IMR-90 (cell line): ENCODE measurements at regions not wholly inside any gene's neighbourhood (a gene's known extent, or its start where the extent isn't known, plus 50 kb on each side); places are given as distances from the start of the nearest gene placed in this dataset.

Experiments
- ATAC-seq: fragments of 200-7000 bp; cut with Tn5 transposase; 2 replicates; pipeline ENCODE4 v1.9.1; 2020; ENCODE audit warnings: low read depth, mild to moderate bottlenecking, moderate library complexity
- BruUV-seq: library from RNA; stranded (reverse); fragments of 400-500 nt; replicated peaks from 2 replicates; lab custom pipeline; 2021; lab: Mats Ljungman, UMichigan
- CTCF ChIA-PET: fragments of 300-600 bp; formaldehyde crosslinking; extraction: SDS; loops from one replicate; lab custom pipeline; 2021; ENCODE audit warnings: antibody characterized with exemption; lab: Yijun Ruan, JAX
- POLR2A ChIA-PET: fragments of 300-600 bp; sonication (Branson Sonifier 250); formaldehyde crosslinking; loops from one replicate; lab custom pipeline; 2022; ENCODE audit warnings: antibody characterized with exemption; ENCODE audit not compliant: unreplicated experiment; lab: Charles Lee
- DNase-seq: peaks from one replicate; pipeline ENCODE4 v3.0.0; 2013
- H2AFZ ChIP-seq: replicated peaks from 2 replicates; pipeline ENCODE3; 2013; ENCODE audit warnings: low read length, mild to moderate bottlenecking; ENCODE audit not compliant: poor library complexity
- H2AK5ac ChIP-seq: 2 replicates; pipeline ENCODE4 v1.6.1; 2013; ENCODE audit warnings: low read depth, low read length, inconsistent platforms
- H2AK9ac ChIP-seq: replicated peaks from 2 replicates; pipeline ENCODE3; 2013; ENCODE audit warnings: mild to moderate bottlenecking, low read depth, low read length, moderate library complexity; ENCODE audit not compliant: poor library complexity
- H2BK120ac ChIP-seq: 2 replicates; pipeline ENCODE4 v1.6.1; 2013; ENCODE audit warnings: low read depth, low read length, inconsistent platforms
- H2BK15ac ChIP-seq: 3 replicates; pipeline ENCODE4 v1.6.1; 2013; ENCODE audit warnings: low read depth, low read length, inconsistent platforms
- H2BK20ac ChIP-seq: 2 replicates; pipeline ENCODE4 v1.6.1; 2013; ENCODE audit warnings: low read depth, mild to moderate bottlenecking, inconsistent platforms, low read length, moderate library complexity
- H2BK5ac ChIP-seq: 2 replicates; pipeline ENCODE4 v1.6.1; 2013; ENCODE audit warnings: mild to moderate bottlenecking, low read depth, low read length, inconsistent platforms; ENCODE audit not compliant: poor library complexity, severe bottlenecking
- H3K14ac ChIP-seq: replicated peaks from 2 replicates; pipeline ENCODE4 v1.6.1; 2013; ENCODE audit warnings: low read depth, low read length, inconsistent platforms
- H3K18ac ChIP-seq: 2 replicates; pipeline ENCODE4 v1.6.1; 2013; ENCODE audit warnings: low read depth, low read length, control low read depth
- H3K23ac ChIP-seq: 2 replicates; pipeline ENCODE4 v1.6.1; 2013; ENCODE audit warnings: low read depth, low read length, inconsistent platforms
- H3K27ac ChIP-seq: 2 replicates; pipeline ENCODE4 v1.5.1; 2013; ENCODE audit warnings: mild to moderate bottlenecking, control low read depth, low read length; ENCODE audit not compliant: insufficient read depth
- H3K27me3 ChIP-seq: 2 replicates; pipeline ENCODE4 v1.6.1; 2013; ENCODE audit warnings: low read length; ENCODE audit not compliant: control insufficient read depth, insufficient read depth
- H3K36me3 ChIP-seq: 2 replicates; pipeline ENCODE4 v1.6.1; 2013; ENCODE audit warnings: low read length, mixed read lengths; ENCODE audit not compliant: control insufficient read depth, insufficient read depth
- H3K4ac ChIP-seq: 2 replicates; pipeline ENCODE4 v1.6.1; 2013; ENCODE audit warnings: low read depth, low read length, inconsistent platforms
- H3K4me1 ChIP-seq: 2 replicates; pipeline ENCODE4 v1.6.1; 2013; ENCODE audit warnings: low read length, mixed read lengths; ENCODE audit not compliant: control insufficient read depth, insufficient read depth
- H3K4me2 ChIP-seq: 2 replicates; pipeline ENCODE4 v1.6.1; 2013; ENCODE audit warnings: low read depth, mild to moderate bottlenecking, control low read depth, low read length, moderate library complexity
- H3K4me3 ChIP-seq: 2 replicates; pipeline ENCODE4 v1.5.1; 2013; ENCODE audit warnings: low read depth, mild to moderate bottlenecking, control low read depth, low read length, moderate library complexity; ENCODE audit not compliant: insufficient read depth
- H3K56ac ChIP-seq: 2 replicates; pipeline ENCODE4 v1.6.1; 2013; ENCODE audit warnings: low read length, inconsistent platforms; ENCODE audit not compliant: insufficient read depth; ENCODE audit errors: extremely low read depth
- H3K79me1 ChIP-seq, 2 experiments: 2 replicates each; pipeline ENCODE4 v1.6.1; 2013; ENCODE audit warnings: low read length in 2 of 2, inconsistent platforms in 1 of 2, low read depth in 1 of 2
- H3K9ac ChIP-seq: 2 replicates; pipeline ENCODE4 v1.6.1; 2013; ENCODE audit warnings: low read depth, low read length, control low read depth
- H3K9me1 ChIP-seq: 2 replicates; pipeline ENCODE4 v1.6.1; 2013; ENCODE audit warnings: low read length, inconsistent platforms; ENCODE audit not compliant: insufficient read depth
- H3K9me3 ChIP-seq: 2 replicates; pipeline ENCODE4 v1.6.1; 2013; ENCODE audit warnings: low read length; ENCODE audit not compliant: control insufficient read depth, insufficient read depth
- H4K20me1 ChIP-seq: 2 replicates; pipeline ENCODE4 v1.6.1; 2013; ENCODE audit warnings: low read length, inconsistent platforms; ENCODE audit not compliant: insufficient read depth
- H4K5ac ChIP-seq: 2 replicates; pipeline ENCODE4 v1.6.1; 2013; ENCODE audit warnings: mild to moderate bottlenecking, low read depth, low read length, control low read depth
- H4K8ac ChIP-seq, 2 experiments: 2 replicates each; pipeline ENCODE4 v1.6.1; 2013; ENCODE audit warnings: low read depth in 2 of 2, low read length in 2 of 2, control low read depth in 1 of 2, inconsistent platforms in 1 of 2
- H4K91ac ChIP-seq: 2 replicates; pipeline ENCODE4 v1.6.1; 2013; ENCODE audit warnings: low read depth, low read length, inconsistent platforms; ENCODE audit not compliant: insufficient read depth
- BHLHE40 ChIP-seq: fragments of 150-350 bp; IDR thresholded peaks from 2 replicates; pipeline ENCODE4 v1.6.1; 2016; ENCODE audit warnings: mild to moderate bottlenecking, low read depth, low read length
- CEBPB ChIP-seq: IDR thresholded peaks from 2 replicates; pipeline ENCODE4 v1.6.1; 2012; ENCODE audit warnings: low read depth, low read length, improper control_type of control experiment
- CHD1 ChIP-seq: IDR thresholded peaks from 2 replicates; pipeline ENCODE4 v1.6.1; 2012; ENCODE audit warnings: low read depth, low read length, improper control_type of control experiment
- ELK1 ChIP-seq: fragments of 150-350 bp; IDR thresholded peaks from 2 replicates; pipeline ENCODE4 v1.6.1; 2016; ENCODE audit warnings: low read depth, mild to moderate bottlenecking, low read length, moderate library complexity, borderline replicate concordance
- FOS ChIP-seq: fragments of 150-350 bp; IDR thresholded peaks from 2 replicates; pipeline ENCODE4 v1.6.1; 2016; ENCODE audit warnings: low read depth, low read length
- MAFK ChIP-seq: IDR thresholded peaks from 2 replicates; pipeline ENCODE4 v1.6.1; 2012; ENCODE audit warnings: low read depth, low read length, improper control_type of control experiment
- MAZ ChIP-seq: IDR thresholded peaks from 2 replicates; pipeline ENCODE4 v1.6.1; 2012; ENCODE audit warnings: low read depth, mild to moderate bottlenecking, low read length, improper control_type of control experiment, moderate library complexity, borderline replicate concordance
- MXI1 ChIP-seq: IDR thresholded peaks from 2 replicates; pipeline ENCODE4 v1.6.1; 2012; ENCODE audit warnings: low read depth, mild to moderate bottlenecking, low read length, moderate library complexity, borderline replicate concordance
- NFE2L2 ChIP-seq: fragments of 150-350 bp; IDR thresholded peaks from 2 replicates; pipeline ENCODE4 v1.6.1; 2016; ENCODE audit warnings: low read depth, mild to moderate bottlenecking, low read length
- POLR2A ChIP-seq: IDR thresholded peaks from 2 replicates; pipeline ENCODE4 v1.6.1; 2012; ENCODE audit warnings: mild to moderate bottlenecking, low read depth, low read length
- RAD21 ChIP-seq: IDR thresholded peaks from 2 replicates; pipeline ENCODE4 v1.6.1; 2012; ENCODE audit warnings: low read length, improper control_type of control experiment
- RCOR1 ChIP-seq: IDR thresholded peaks from 2 replicates; pipeline ENCODE4 v1.6.1; 2012; ENCODE audit warnings: mild to moderate bottlenecking, low read length, improper control_type of control experiment; ENCODE audit not compliant: insufficient replicate concordance
- RFX5 ChIP-seq: IDR thresholded peaks from 2 replicates; pipeline ENCODE4 v1.8.0; 2012; ENCODE audit warnings: low read depth, mild to moderate bottlenecking, low read length, moderate library complexity
- SMC3 ChIP-seq: fragments of 150-350 bp; IDR thresholded peaks from 2 replicates; pipeline ENCODE4 v1.6.1; 2016; ENCODE audit warnings: low read depth, mild to moderate bottlenecking, antibody characterized with exemption, low read length, moderate library complexity
- WGBS, 2 experiments: methylation state at CpG; one replicate each; pipeline versions ENCODE4 v1.1.5 to v1.1.7; 2013; ENCODE audit warnings: missing lambda C conversion rate in 2 of 2; ENCODE audit not compliant: insufficient read length in 1 of 2; ENCODE audit errors: extremely low coverage in 2 of 2; 5-methylcytosine and 5-hydroxymethylcytosine counted together
- dilution Hi-C: fragments of 300-500 bp; cut with HindIII; formaldehyde crosslinking; loops from one replicate; pipeline ENCODE4 v1.14.3; 2018; ENCODE audit warnings: low sequenced_read_pairs; ENCODE audit not compliant: unreplicated experiment
- in situ Hi-C: fragments of 300-500 bp; cut with MboI; formaldehyde crosslinking; loops from 3 replicates; pipeline ENCODE4 v1.14.3; 2019; ENCODE audit warnings: low sequenced_read_pairs, inconsistent platforms, mixed read lengths
- intact Hi-C: fragments of 100-400 bp; cut with micrococcal nuclease; formaldehyde crosslinking; loops from 2 replicates; pipeline ENCODE4 v1.10.0; 2022
- TF ChIP-seq, protein P1 (sequence below): fragments of 150-350 bp; IDR thresholded peaks from 2 replicates; pipeline ENCODE4 v1.6.1; 2017; ENCODE audit warnings: mild to moderate bottlenecking, antibody characterized with exemption, low read length, low read depth

- Histone ChIP-seq H4K5ac (no peak overlapping the region), H2AK5ac (no peak overlapping the region), H3K27ac (no peak overlapping the region), H3K14ac (no peak overlapping the region), H2AFZ (no peak overlapping the region), H3K27me3 (peaks cover 3% of the 10 kb centered on the region; the same call in 1 of the 2 replicates), H2AK9ac (no peak overlapping the region), H3K9ac (no peak overlapping the region), H3K18ac (no peak overlapping the region), H2BK15ac (no peak overlapping the region), H4K20me1 (no peaks in the 10 kb centered on the region), H3K4me1 (peaks cover 2% of the 10 kb centered on the region; the same call in 1 of the 2 replicates), H2BK120ac (no peak overlapping the region), H3K9me1 (no peaks in the 10 kb centered on the region), H2BK20ac (no peak overlapping the region), H3K4ac (no peak overlapping the region), H3K4me3 (no peak overlapping the region), H3K56ac (no peak overlapping the region), H3K79me1 (no peaks in the 10 kb centered on the region), H3K23ac (no peak overlapping the region), H3K9me3 (no peaks in the 10 kb centered on the region), H4K91ac (no peak overlapping the region), H2BK5ac (no peak overlapping the region), H3K36me3 (no peaks in the 10 kb centered on the region), H3K4me2 (no peak overlapping the region), H4K8ac (no peak overlapping the region)
- ChIA-PET CTCF (no interaction called here), POLR2A (no interaction called here)
- in situ Hi-C loops = no loop called here
- intact Hi-C loops = no loop called here
- TF ChIP-seq POLR2A (no peak), RAD21 (no peak), ELK1 (no peak), MAZ (no peak), BHLHE40 (no peak), MAFK (no peak), NFE2L2 (no peak), MXI1 (no peak), CHD1 (no peak), RFX5 (no peak), RCOR1 (no peak), CEBPB (no peak), SMC3 (no peak), FOS (no peak)
- TF ChIP-seq, protein P1, sequence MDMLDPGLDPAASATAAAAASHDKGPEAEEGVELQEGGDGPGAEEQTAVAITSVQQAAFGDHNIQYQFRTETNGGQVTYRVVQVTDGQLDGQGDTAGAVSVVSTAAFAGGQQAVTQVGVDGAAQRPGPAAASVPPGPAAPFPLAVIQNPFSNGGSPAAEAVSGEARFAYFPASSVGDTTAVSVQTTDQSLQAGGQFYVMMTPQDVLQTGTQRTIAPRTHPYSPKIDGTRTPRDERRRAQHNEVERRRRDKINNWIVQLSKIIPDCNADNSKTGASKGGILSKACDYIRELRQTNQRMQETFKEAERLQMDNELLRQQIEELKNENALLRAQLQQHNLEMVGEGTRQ = no peak
- ATAC-seq = no peak
- no peak for DNase-seq
- dilution Hi-C loops = no loop called here
- no TSS peak for BruUV-seq
- WGBS, 2 experiments = no CpG with 5 or more reads among the region's 3 CpGs
Measured at GRCh38 chr11:15880291-15880690, 476.1 kb downstream of the SOX6 start.
